Activated CD4-positive, alpha-beta T cell treated with anti-CD3 and anti-CD28 coated beads, Interleukin-2, amount 50 U/mL, for 48 hours (primary cell): ENCODE measurements at regions not wholly inside any gene's neighbourhood (a gene's known extent, or its start where the extent isn't known, plus 50 kb on each side); places are given as distances from the start of the nearest gene placed in this dataset.

ENCODE experiments used
- DNase-seq, 2 experiments: peaks; one replicate each; pipeline ENCODE4 v3.0.0-alpha.2; 2020

DNA sequence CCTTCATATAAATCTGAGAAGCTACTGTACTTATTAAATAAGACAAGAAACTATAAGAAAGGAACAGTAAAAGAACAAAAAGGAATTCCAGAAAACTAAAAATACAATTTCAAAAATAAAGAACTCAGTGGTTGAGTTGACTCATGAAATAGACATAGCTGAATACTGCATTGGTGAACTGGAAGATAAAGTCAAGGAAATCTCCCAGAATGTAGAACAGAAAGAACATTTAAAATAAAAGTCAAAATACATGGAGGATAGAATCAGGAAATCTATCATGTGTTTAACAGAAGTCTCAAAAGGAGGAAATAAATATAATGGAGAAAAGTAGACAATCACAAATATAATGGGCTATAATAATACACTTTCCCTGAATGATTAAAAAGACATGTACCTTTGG is 136.4 kb upstream of the PMFBP1 start:
- DNase-seq = no peak

GRCh38 chr16:72302332-72302731 is 130.4 kb upstream of the PMFBP1 start:
- no peak for DNase-seq

- DNase-seq = no peak
These were observed 129.7 kb upstream of the PMFBP1 start for GRCh38 chr16:72301523-72302236.

DNA sequence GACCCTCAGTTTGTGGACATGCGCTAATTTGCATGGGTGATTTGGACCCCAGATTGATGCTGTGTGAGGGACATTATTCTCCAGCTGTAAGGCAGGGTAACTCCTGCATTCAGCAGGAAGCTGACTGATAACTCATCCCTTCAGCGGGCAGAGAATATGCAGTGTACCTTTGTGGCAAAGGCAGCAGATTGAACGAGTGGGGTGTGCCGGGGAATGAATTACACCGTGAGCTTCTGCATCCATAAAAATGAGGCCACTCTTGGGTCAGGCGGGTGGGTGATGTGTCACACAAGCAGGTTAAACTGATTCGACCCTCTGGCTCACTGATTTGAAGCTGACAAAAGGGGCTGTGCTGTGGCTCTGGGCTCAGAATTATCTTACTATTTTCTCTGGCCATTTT is 128.9 kb upstream of the PMFBP1 start:
- DNase-seq = no peak

DNA sequence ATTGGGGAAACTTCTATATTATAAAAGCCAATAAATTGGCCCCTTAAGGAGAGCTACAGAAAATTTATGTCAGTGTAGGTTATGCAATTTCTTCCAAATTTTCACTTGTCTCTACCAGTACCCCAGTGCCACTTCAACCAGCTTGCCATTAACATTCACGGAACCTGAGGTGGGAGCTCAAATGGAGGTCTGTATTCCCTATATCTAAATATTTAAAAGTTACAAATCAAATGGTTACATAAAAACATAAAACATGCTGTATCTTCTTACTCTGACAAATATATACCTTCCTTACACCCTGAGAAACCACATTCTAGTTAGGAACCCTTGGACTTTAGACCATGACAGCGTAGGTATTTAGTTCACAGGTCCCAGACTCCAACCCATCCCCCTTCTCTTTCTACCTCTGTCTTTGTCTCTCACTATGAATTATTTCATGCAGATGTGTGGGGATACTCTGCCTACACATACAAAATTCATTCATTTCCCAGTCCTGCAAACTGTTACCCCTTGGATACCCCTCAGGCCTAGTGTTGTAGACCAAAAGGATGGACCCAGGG is 127.8 kb upstream of the PMFBP1 start:
- no peak for DNase-seq

GRCh38 chr16:72298961-72299360 is 127.0 kb upstream of the PMFBP1 start:
- DNase-seq = no peak

DNA sequence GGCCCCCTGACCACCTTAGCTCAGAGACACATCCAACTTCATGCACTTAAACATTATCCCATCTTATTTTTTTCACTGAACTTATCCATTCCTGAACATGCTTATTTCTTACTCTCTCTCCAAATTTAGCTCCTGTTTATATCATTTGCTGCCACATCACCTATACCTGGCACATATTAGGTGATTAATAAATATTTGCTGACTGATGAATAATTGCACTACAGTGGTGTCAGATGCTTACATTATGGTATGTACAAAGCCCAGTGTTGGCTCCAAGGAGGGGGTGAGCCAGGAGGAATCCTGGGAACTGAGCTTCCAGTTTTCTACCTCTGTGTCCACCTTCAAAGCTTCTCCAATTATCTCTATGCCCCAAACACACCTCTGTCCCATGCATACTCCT is 124.0 kb upstream of the PMFBP1 start:
- DNase-seq = no peak

DNA sequence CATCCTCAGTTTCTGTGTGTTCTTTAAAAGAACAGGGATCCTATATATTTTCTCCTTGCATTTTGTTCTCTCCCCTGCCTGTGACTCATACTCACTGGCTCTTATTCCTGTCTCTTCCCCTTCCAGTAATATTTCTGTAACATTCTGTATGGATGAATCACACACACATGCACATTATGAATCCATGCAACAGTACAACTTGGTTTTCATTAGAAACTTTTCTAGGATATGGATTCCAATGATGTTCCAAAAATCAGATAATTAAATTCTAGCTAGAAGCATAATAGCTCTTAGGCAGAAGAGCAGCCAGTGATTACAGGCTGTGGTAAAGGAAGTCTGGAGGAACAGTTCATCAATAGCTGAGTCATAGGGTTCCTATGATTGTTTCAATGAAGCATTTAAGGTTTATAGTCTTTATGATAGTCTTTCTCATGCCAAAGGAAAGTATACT is 119.6 kb upstream of the PMFBP1 start:
- DNase-seq = no peak

GRCh38 chr16:72291121-72291520 is 119.2 kb upstream of the PMFBP1 start:
- DNase-seq = no peak

GRCh38 chr16:72287649-72288048 is 115.7 kb upstream of the PMFBP1 start:
- no peak for DNase-seq

GRCh38 chr16:72286936-72287620 is 115.1 kb upstream of the PMFBP1 start:
- no peak for DNase-seq

DNA sequence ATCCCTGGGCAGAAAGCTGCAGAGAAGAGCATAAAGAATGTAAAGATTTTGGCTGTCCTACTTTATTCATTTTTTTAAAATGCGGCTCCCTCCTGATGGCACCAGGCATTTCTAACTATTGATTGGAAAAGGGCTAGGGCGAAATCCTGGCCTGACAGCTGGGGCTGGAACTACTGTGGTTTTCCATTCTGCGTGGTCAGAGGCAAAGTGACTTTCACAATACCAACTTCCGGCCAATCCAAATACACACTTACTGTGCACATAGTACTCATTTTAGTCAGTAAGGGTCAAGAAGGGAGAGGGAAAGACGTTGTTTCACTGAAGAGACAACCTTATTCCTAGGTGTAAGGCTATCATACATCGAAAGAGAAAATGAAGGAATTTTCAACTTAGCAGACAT is 113.8 kb upstream of the PMFBP1 start:
- DNase-seq = no peak

GRCh38 chr16:72285324-72285723 is 113.4 kb upstream of the PMFBP1 start:
- DNase-seq = no peak

DNA sequence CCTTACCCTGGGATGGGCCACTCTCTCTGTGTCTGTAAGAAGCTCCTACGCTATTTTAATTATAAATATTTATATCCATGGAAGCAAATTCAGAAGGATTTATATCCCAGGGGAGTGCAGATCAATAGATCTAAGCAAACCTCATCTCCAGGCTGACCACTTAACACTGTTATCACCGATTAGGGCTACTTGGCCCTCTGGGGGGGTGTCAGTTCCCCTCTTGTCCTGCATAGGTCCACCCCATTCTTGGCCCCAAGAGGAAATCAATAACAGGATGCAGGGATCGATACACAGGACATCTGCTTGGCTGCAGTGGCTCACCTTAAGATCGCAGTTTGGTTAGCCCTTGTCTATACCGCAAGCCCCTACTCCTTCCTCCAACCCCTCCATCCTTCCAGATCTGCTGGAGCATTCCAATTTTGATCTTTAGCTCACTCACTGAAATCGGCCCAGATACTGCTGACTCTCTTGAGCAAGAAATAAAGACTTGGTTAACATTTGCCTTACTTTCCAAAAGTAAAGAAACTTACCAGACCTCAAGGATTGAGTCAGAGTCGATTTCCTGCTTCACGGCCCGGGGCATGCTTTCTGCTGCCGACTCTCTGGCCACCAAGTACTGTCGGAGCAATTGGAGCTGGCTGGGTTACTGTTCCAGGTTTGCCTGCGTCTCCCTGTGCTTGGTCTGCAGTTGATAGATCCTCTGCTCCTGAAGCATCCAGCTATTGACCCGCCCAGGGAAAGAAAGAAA is 112.3 kb upstream of the PMFBP1 start:
- DNase-seq = no peak

DNA sequence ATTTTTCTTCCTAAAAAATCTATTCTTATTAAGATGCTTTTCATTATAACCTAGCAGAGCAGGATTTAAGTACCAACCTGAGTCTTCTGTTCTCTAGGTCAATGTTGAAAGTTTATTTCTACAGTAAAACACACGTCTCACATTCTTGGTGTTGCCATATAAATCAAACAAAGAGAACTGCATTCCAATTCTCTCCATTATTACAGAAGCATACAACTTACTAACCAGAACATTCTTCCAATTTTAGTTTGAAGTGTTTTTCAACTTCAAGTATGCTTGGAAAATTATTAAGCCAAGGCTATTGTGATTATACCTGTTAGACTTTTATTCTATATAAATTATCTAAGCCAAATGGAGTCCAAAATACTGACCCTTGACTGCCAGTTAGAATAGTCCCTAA is 110.4 kb upstream of the PMFBP1 start:
- DNase-seq = no peak

GRCh38 chr16:72278301-72278700 is 106.3 kb upstream of the PMFBP1 start:
- DNase-seq = no peak

- DNase-seq = no peak
These were observed 105.8 kb upstream of the PMFBP1 start for GRCh38 chr16:72277749-72278148.

- DNase-seq = no peak
These were observed 99.8 kb upstream of the PMFBP1 start for GRCh38 chr16:72271699-72272240.

GRCh38 chr16:72270531-72270930 is 98.6 kb upstream of the PMFBP1 start:
- DNase-seq = no peak

DNA sequence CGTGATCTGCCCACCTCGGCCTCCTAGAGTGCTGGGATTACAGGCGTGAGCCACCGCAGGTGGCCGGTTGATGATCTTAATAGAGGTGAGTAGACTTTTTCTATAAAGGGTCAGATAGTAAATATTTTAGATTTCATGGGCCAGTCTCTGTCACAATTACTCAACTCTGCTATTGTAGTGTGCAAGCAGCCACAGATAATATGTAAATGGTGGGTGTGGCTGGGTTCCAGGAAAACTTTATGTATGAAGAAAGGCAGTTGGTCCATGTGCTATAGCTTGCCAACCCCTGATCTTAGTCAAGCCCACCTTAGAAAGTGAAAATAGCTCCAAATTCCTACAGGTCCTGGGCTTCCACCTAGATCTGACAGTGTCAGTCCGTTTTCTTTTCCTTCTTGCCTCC is 94.9 kb upstream of the PMFBP1 start:
- no peak for DNase-seq

DNA sequence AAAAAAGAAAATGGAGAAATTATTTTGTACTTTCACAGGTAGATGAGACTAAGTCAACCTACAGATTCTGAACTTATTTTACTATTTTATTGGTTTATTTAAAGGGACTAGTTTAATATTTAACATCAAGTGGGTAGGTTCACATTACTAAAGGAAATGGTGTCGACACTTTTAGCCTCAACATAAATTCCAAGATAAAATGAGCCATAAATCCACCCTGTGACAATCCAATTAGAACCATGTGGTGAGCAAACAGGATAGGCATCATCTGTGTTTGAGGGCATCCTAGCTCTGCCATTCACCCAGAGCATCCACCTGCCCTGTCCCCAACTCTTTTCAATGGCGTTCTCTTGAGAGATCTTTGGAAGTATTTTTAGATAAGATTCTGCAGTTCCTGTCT is 92.8 kb upstream of the PMFBP1 start:
- no peak for DNase-seq

DNA sequence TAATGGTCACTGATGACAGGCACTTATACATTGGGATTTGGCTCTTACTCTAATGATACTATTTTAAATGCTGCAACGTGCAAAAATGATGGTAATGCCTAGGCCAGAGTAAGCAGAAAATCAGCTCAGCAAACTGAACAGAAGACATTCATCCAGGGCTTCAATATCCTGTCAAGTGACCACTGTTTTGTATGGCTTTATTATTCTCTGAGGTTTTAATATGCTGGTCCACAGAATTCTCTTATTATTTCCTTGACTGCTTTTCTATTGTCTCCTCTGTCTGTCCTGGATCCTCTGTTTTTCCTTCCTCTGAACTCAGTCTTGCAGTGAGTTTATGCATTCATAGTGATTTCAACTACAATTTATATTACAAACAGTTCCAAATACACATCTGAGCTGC is 90.8 kb upstream of the PMFBP1 start:
- no peak for DNase-seq

DNA sequence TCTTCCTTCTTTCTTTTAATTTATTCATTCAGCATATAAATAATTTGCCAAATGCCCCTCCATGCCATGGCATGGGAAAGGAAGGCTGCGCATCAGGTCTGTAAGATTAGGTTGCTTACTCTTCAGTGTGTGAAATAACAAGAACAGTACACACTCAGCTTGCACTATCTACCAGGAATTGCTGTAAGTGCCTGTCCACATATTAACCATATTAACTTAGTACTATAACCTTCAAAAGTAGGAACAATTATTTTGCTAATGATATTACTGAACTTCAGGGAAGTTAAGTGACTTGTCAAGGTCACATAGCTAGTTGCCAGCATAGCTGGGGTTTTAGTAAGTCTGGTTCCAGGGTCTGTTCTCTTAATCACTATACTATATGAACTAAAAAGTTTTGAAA is 89.2 kb upstream of the PMFBP1 start:
- DNase-seq = no peak
